K562 (cell line): ENCODE measurements at regions not wholly inside any gene's neighbourhood (a gene's known extent, or its start where the extent isn't known, plus 50 kb on each side); places are given as distances from the start of the nearest gene placed in this dataset.

Experiments
- ATAC-seq: fragments of 200-7000 bp; cut with Tn5 transposase; 3 replicates; pipeline ENCODE4 v1.9.1; 2020; ENCODE audit warnings: moderate library complexity
- BruUV-seq: library from RNA; stranded (reverse); fragments of 400-500 nt; replicated peaks from 2 replicates; lab custom pipeline; 2021; lab: Mats Ljungman, UMichigan
- CTCF ChIA-PET: fragments of 300-600 bp; formaldehyde crosslinking; extraction: SDS; loops from one replicate; lab custom pipeline; 2021; ENCODE audit warnings: low intra/inter-chr PET ratio; lab: Yijun Ruan, JAX
- POLR2A ChIA-PET: fragments of 300-600, 350-650 bp; sonication (Branson Sonifier 250); formaldehyde crosslinking; extraction: SDS; loops from one replicate; lab custom pipeline; 2021; ENCODE audit warnings: antibody characterized with exemption, inconsistent platforms; lab: Yijun Ruan, JAX
- DNase-seq, 4 experiments: peaks; one replicate each; pipeline versions ENCODE4 v3.0.0 to v3.0.0-alpha.2; 2011 to 2018; ENCODE audit warnings: low spot score in 3 of 4, mixed read lengths in 3 of 4; ENCODE audit errors: extremely low read depth in 1 of 4
- FAIRE-seq: peaks from 2 replicates; lab custom pipeline; 2011; peaks lifted over from hg19 to GRCh38; lab: Jason Lieb, UNC
- H2AFZ ChIP-seq: 2 replicates; pipeline ENCODE4 v1.6.0; 2011; ENCODE audit warnings: low read depth, low read length, control low read depth, inconsistent platforms
- H3K27ac ChIP-seq: fragments of 200-600 bp; 3 replicates; pipeline ENCODE4 v1.8.0; 2011; ENCODE audit warnings: low read depth, mild to moderate bottlenecking, control low read depth, inconsistent platforms, low read length, moderate library complexity, mixed read lengths; ENCODE audit errors: extremely low read depth
- H3K27me3 ChIP-seq, 2 experiments: fragments of 300-600 bp in 1 of 2; 2 replicates in 1 of 2; 3 replicates in 1 of 2; pipeline versions ENCODE4 v1.6.0 to v1.8.0; 2011; ENCODE audit warnings: inconsistent platforms in 2 of 2, low read length in 2 of 2, mild to moderate bottlenecking in 1 of 2, mixed read lengths in 1 of 2, moderate library complexity in 1 of 2; ENCODE audit not compliant: control insufficient read depth in 2 of 2, insufficient read depth in 2 of 2
- H3K36me3 ChIP-seq: fragments of 300-600 bp; 3 replicates; pipeline ENCODE4 v1.8.0; 2011; ENCODE audit warnings: mild to moderate bottlenecking, low read length, inconsistent platforms; ENCODE audit not compliant: control insufficient read depth, insufficient read depth
- H3K4me1 ChIP-seq, 2 experiments: fragments of 200-600 bp in 1 of 2; replicated peaks in 1 of 2; 2 replicates in 1 of 2; 3 replicates in 1 of 2; pipeline versions ENCODE4 v1.5.1 to v1.8.0; 2011; ENCODE audit warnings: inconsistent platforms in 2 of 2, low read length in 2 of 2, mild to moderate bottlenecking in 1 of 2, mixed read lengths in 1 of 2, moderate library complexity in 1 of 2; ENCODE audit not compliant: control insufficient read depth in 2 of 2, insufficient read depth in 2 of 2
- H3K4me2 ChIP-seq: 2 replicates; pipeline ENCODE4 v1.6.1; 2011; ENCODE audit warnings: low read length, control low read depth, inconsistent platforms, mixed read lengths; ENCODE audit not compliant: insufficient read depth
- H3K4me3 ChIP-seq: fragments of 200-600 bp; sonication (generic), shearing (Covaris generic); 2 replicates; pipeline ENCODE4 v1.5.1; 2016; ENCODE audit warnings: control low read depth, inconsistent platforms
- H3K79me2 ChIP-seq: fragments of 200-600 bp; 3 replicates; pipeline ENCODE4 v1.8.0; 2011; ENCODE audit warnings: low read length, inconsistent platforms; ENCODE audit not compliant: control insufficient read depth, insufficient read depth
- H3K9ac ChIP-seq, 2 experiments: 2 replicates each; pipeline versions ENCODE4 v1.6.0 to v1.6.1; 2011; ENCODE audit warnings: low read depth in 2 of 2, low read length in 2 of 2, control low read depth in 1 of 2, inconsistent platforms in 1 of 2, mild to moderate bottlenecking in 1 of 2, mixed read lengths in 1 of 2; ENCODE audit not compliant: insufficient read depth in 1 of 2
- H3K9me1 ChIP-seq: one replicate; pipeline ENCODE4 v1.6.0; 2011; ENCODE audit warnings: inconsistent platforms, mild to moderate bottlenecking, low read length, moderate library complexity; ENCODE audit not compliant: control insufficient read depth, insufficient read depth
- H3K9me3 ChIP-seq: replicated peaks from 2 replicates; pipeline ENCODE4 v1.5.1; 2011; ENCODE audit warnings: low read depth, low read length, inconsistent platforms; ENCODE audit not compliant: control insufficient read depth, insufficient read depth
- H4K20me1 ChIP-seq: replicated peaks from 2 replicates; pipeline ENCODE4 v1.6.1; 2011; ENCODE audit warnings: low read length, inconsistent platforms, mixed read lengths; ENCODE audit not compliant: control insufficient read depth, insufficient read depth
- FOXM1 ChIP-seq, 2 experiments: fragments of 450-650 bp in 1 of 2; sonication (generic) in 1 of 2; formaldehyde crosslinking in 1 of 2; IDR thresholded peaks; 2 replicates each; pipeline versions ENCODE4 v1.6.1 to v1.9.0; 2017 to 2022; ENCODE audit warnings: low read depth in 2 of 2, mild to moderate bottlenecking in 2 of 2, missing genetic modification reagents in 1 of 2, moderate library complexity in 1 of 2
- IRF2 ChIP-seq: sonication (generic); formaldehyde crosslinking; IDR thresholded peaks from 2 replicates; pipeline ENCODE4 v1.8.1; 2022; ENCODE audit warnings: mild to moderate bottlenecking, missing genetic modification reagents
- NBN ChIP-seq: fragments of 450-650 bp; IDR thresholded peaks from 2 replicates; pipeline ENCODE4 v1.6.1; 2016; ENCODE audit warnings: low read depth, mild to moderate bottlenecking
- POLR2H ChIP-seq: IDR thresholded peaks from 2 replicates; pipeline ENCODE4 v1.6.1; 2016; ENCODE audit warnings: missing genetic modification characterization, low read depth, mild to moderate bottlenecking, control low read depth, missing compliant biosample characterization, moderate library complexity
- RBM39 ChIP-seq: fragments of 200-400 bp; formaldehyde crosslinking; optimal IDR thresholded peaks from 2 replicates; pipeline ENCODE3; 2018; ENCODE audit warnings: low read depth, low read length
- TBL1XR1 ChIP-seq, 2 experiments: IDR thresholded peaks; 2 replicates each; pipeline ENCODE4 v1.6.1; 2012; ENCODE audit warnings: improper control_type of control experiment in 2 of 2, low read length in 2 of 2, mild to moderate bottlenecking in 1 of 2
- TFE3 ChIP-seq: fragments of 450-650 bp; formaldehyde crosslinking; IDR thresholded peaks from 2 replicates; pipeline ENCODE4 v1.4.0; 2020; ENCODE audit warnings: mild to moderate bottlenecking, mixed read lengths
- ZNF398 ChIP-seq: fragments of 250-450 bp; sonication (Bioruptor Pico); IDR thresholded peaks from 2 replicates; pipeline ENCODE4 v1.8.0; 2021; ENCODE audit warnings: moderate library complexity, mild to moderate bottlenecking, inconsistent platforms
- ZNF41 ChIP-seq: fragments of 250-450 bp; sonication (Bioruptor Pico); conservative IDR thresholded peaks from 2 replicates; pipeline ENCODE4 v1.4.0; 2020; ENCODE audit warnings: mild to moderate bottlenecking
- ZNF57 ChIP-seq: fragments of 450-650 bp; formaldehyde crosslinking; IDR thresholded peaks from 2 replicates; pipeline ENCODE4 v1.4.0; 2020; ENCODE audit warnings: mild to moderate bottlenecking, moderate library complexity
- WGBS: fragments of 100-300 bp; shearing (Covaris generic); methylation state at CpG from one replicate; pipeline ENCODE4 v1.1.6; 2016; ENCODE audit warnings: low coverage, mixed read lengths; ENCODE audit not compliant: insufficient coverage; ENCODE audit errors: missing lambda C conversion rate; 5-methylcytosine and 5-hydroxymethylcytosine counted together
- in situ Hi-C: fragments of 300-500 bp; cut with MboI; formaldehyde crosslinking; loops from 4 replicates; pipeline ENCODE4 v1.15.0; 2018; ENCODE audit warnings: inconsistent platforms, mixed read lengths
- intact Hi-C: fragments of 100-400 bp; cut with micrococcal nuclease; formaldehyde crosslinking; loops from 2 replicates; pipeline ENCODE4 v1.14.2; 2022
- TF ChIP-seq, protein P1 (sequence below): fragments of 200-800 bp; sonication (Bioruptor generic); IDR thresholded peaks from 2 replicates; pipeline ENCODE4 v1.6.1; 2017; ENCODE audit warnings: missing genetic modification characterization, missing compliant biosample characterization
- TF ChIP-seq, protein P2 (sequence below), 3 experiments: fragments of 200-800 bp in 1 of 3; sonication (Bioruptor generic) in 1 of 3; sonication (generic) in 1 of 3; formaldehyde crosslinking in 1 of 3; IDR thresholded peaks; 2 replicates each; pipeline versions ENCODE4 v1.6.1 to v1.8.0; 2016 to 2022; ENCODE audit warnings: mild to moderate bottlenecking in 2 of 3, missing compliant biosample characterization in 2 of 3, missing genetic modification characterization in 2 of 3, missing genetic modification reagents in 1 of 3
- TF ChIP-seq, protein P3 (sequence below): sonication (generic); formaldehyde crosslinking; IDR thresholded peaks from 2 replicates; pipeline ENCODE4 v1.8.0; 2022; ENCODE audit warnings: missing genetic modification reagents, mild to moderate bottlenecking, borderline replicate concordance

- no TSS peak for BruUV-seq
- Histone ChIP-seq H3K27ac (no peak overlapping the region), H2AFZ (no peak overlapping the region), H3K4me3 (no peak overlapping the region), H3K9me3 (no peaks in the 10 kb centered on the region), H3K9me1 (no peaks in the 10 kb centered on the region), H3K79me2 (no peaks in the 10 kb centered on the region), H3K4me2 (no peak overlapping the region), H3K4me1 (no peaks in the 10 kb centered on the region), H4K20me1 (no peaks in the 10 kb centered on the region), H3K36me3 (no peaks in the 10 kb centered on the region), H3K9ac (no peak overlapping the region), H3K27me3 (peaks cover 4 to 6% of the 10 kb centered on the region in 2 experiments; a peak in 3 of 5 replicates)
- under 1% methylated on average over 8 of the region's 8 CpGs for WGBS
- ChIA-PET POLR2A (no interaction called here), CTCF (no interaction called here)
- DNase-seq (peak; percentile 9 to 57 (median 52)), ATAC-seq (peak; percentile 83), FAIRE-seq (peak; percentile 70)
- in situ Hi-C loops: no loop called here
- intact Hi-C loops: loop anchor here (10.0 kb wide), 1 partner anchor 115 kb away; no protein-coding TSS in a partner anchor
- TF ChIP-seq, protein P1, sequence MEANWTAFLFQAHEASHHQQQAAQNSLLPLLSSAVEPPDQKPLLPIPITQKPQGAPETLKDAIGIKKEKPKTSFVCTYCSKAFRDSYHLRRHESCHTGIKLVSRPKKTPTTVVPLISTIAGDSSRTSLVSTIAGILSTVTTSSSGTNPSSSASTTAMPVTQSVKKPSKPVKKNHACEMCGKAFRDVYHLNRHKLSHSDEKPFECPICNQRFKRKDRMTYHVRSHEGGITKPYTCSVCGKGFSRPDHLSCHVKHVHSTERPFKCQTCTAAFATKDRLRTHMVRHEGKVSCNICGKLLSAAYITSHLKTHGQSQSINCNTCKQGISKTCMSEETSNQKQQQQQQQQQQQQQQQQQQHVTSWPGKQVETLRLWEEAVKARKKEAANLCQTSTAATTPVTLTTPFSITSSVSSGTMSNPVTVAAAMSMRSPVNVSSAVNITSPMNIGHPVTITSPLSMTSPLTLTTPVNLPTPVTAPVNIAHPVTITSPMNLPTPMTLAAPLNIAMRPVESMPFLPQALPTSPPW (CRISPR knock-in tag): peak; percentile 28; the same call in 1 of the 2 replicates
- TF ChIP-seq TBL1XR1 (IDR thresholded peaks at IDR 0.05; ENCODE audit: low read length in 2 of 2) (no peak), POLR2H (tag) (no peak), NBN (no peak), ZNF57 (no peak), ZNF41 (CRISPR knock-in tag) (no peak), TFE3 (CRISPR knock-in tag) (peak; percentile 85), FOXM1 (IDR thresholded peaks at IDR 0.05; ENCODE audit: low read depth) (no peak), FOXM1 (CRISPR knock-in tag; IDR thresholded peaks at IDR 0.05; ENCODE audit: low read depth) (no peak), RBM39 (no peak), IRF2 (CRISPR knock-in tag) (no peak), ZNF398 (no peak)
- TF ChIP-seq, protein P2, sequence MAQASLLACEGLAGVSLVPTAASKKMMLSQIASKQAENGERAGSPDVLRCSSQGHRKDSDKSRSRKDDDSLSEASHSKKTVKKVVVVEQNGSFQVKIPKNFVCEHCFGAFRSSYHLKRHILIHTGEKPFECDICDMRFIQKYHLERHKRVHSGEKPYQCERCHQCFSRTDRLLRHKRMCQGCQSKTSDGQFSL (CRISPR knock-in tag; IDR thresholded peaks at IDR 0.05): no peak
- TF ChIP-seq, protein P2 (tag; IDR thresholded peaks at IDR 0.05): 0 out of 4 replicates have a peak, but pooled peaks of 1 of the 2 experiments have one; percentile 52
- TF ChIP-seq, protein P3, sequence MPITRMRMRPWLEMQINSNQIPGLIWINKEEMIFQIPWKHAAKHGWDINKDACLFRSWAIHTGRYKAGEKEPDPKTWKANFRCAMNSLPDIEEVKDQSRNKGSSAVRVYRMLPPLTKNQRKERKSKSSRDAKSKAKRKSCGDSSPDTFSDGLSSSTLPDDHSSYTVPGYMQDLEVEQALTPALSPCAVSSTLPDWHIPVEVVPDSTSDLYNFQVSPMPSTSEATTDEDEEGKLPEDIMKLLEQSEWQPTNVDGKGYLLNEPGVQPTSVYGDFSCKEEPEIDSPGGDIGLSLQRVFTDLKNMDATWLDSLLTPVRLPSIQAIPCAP (CRISPR knock-in tag): no peak
These were observed 82.8 kb upstream of the SOX13 start for GRCh38 chr1:203990118-203990517.
